ENCODE measurements at regions not wholly inside any gene's neighbourhood (a gene's known extent, or its start where the extent isn't known, plus 50 kb on each side); places are given as distances from the start of the nearest gene placed in this dataset.

- no peak for DNase-seq (ENCODE audit: extremely low spot score, unreplicated experiment)
- H3K4me3 Mint-ChIP-seq (ENCODE audit: unreplicated experiment) = no peak overlapping the region
- TF ChIP-seq CTCF (IDR thresholded peaks at IDR 0.05) = no peak
- H3K9me3 Mint-ChIP-seq (ENCODE audit: unreplicated experiment) = peaks cover 9% of the 10 kb centered on the region
- H3K27me3 Mint-ChIP-seq (ENCODE audit: unreplicated experiment) = no peaks in the 10 kb centered on the region
- peaks cover 40% of the 10 kb centered on the region for H3K4me1 Mint-ChIP-seq (ENCODE audit: unreplicated experiment)
- no peak overlapping the region for H3K27ac Mint-ChIP-seq (ENCODE audit: unreplicated experiment)
- H3K36me3 Mint-ChIP-seq (ENCODE audit: unreplicated experiment) = peaks cover 1% of the 10 kb centered on the region
Measured at GRCh38 chr6:80540700-80541099, 434.2 kb downstream of the BCKDHB start.

- H3K36me3 Mint-ChIP-seq (ENCODE audit: unreplicated experiment) = peaks cover 1% of the 10 kb centered on the region
- H3K4me1 Mint-ChIP-seq (ENCODE audit: unreplicated experiment) = peaks cover 17% of the 10 kb centered on the region
- no peak overlapping the region for H3K4me3 Mint-ChIP-seq (ENCODE audit: unreplicated experiment)
- H3K9me3 Mint-ChIP-seq (ENCODE audit: unreplicated experiment) = peaks cover 11% of the 10 kb centered on the region
- H3K27me3 Mint-ChIP-seq (ENCODE audit: unreplicated experiment) = no peaks in the 10 kb centered on the region
- TF ChIP-seq CTCF (IDR thresholded peaks at IDR 0.05) = no peak
- H3K27ac Mint-ChIP-seq (ENCODE audit: unreplicated experiment) = no peak overlapping the region
- DNase-seq (ENCODE audit: extremely low spot score, unreplicated experiment) = no peak
Measured at GRCh38 chr6:80537118-80537972, 430.9 kb downstream of the BCKDHB start.

GRCh38 chr6:80535914-80536565, 429.6 kb downstream of the BCKDHB start:
- H3K36me3 Mint-ChIP-seq (ENCODE audit: unreplicated experiment) = peaks cover 1% of the 10 kb centered on the region
- no peak for TF ChIP-seq CTCF (IDR thresholded peaks at IDR 0.05)
- no peak overlapping the region for H3K4me3 Mint-ChIP-seq (ENCODE audit: unreplicated experiment)
- peaks cover 11% of the 10 kb centered on the region for H3K9me3 Mint-ChIP-seq (ENCODE audit: unreplicated experiment)
- no peaks in the 10 kb centered on the region for H3K27me3 Mint-ChIP-seq (ENCODE audit: unreplicated experiment)
- H3K4me1 Mint-ChIP-seq (ENCODE audit: unreplicated experiment) = peaks cover 12% of the 10 kb centered on the region
- DNase-seq (ENCODE audit: extremely low spot score, unreplicated experiment) = no peak
- H3K27ac Mint-ChIP-seq (ENCODE audit: unreplicated experiment) = no peak overlapping the region

- TF ChIP-seq CTCF (IDR thresholded peaks at IDR 0.05) = no peak
- Mint-ChIP-seq H3K27me3 (ENCODE audit: unreplicated experiment) (no peaks in the 10 kb centered on the region), H3K9me3 (ENCODE audit: unreplicated experiment) (peaks cover 8% of the 10 kb centered on the region), H3K4me1 (ENCODE audit: unreplicated experiment) (peaks cover 3% of the 10 kb centered on the region), H3K4me3 (ENCODE audit: unreplicated experiment) (no peak overlapping the region), H3K36me3 (ENCODE audit: unreplicated experiment) (peaks cover 1% of the 10 kb centered on the region), H3K27ac (ENCODE audit: unreplicated experiment) (no peak overlapping the region)
- no peak for DNase-seq (ENCODE audit: extremely low spot score, unreplicated experiment)
Measured at GRCh38 chr6:80531681-80532619, 425.5 kb downstream of the BCKDHB start.

All from osteocyte (in vitro differentiated cells).